Stimulated activated memory B cell treated with anti-CD40 and anti-IgM and Interleukin-4, amounts not matched to agents 10 μg/mL and 1 μg/mL and 100 μg/mL, for 72 hours (primary cell): ENCODE measurements at regions not wholly inside any gene's neighbourhood (a gene's known extent, or its start where the extent isn't known, plus 50 kb on each side); places are given as distances from the start of the nearest gene placed in this dataset.
A peak's percentile ranks its signal among the peaks of the same experiment; 100 is the strongest.

Experiments
- ATAC-seq: fragments of 150-1000 bp; cut with Tn5 transposase; 2 replicates; pipeline ENCODE4 v1.10.0; 2021
- H3K27ac Mint-ChIP-seq: one replicate; pipeline ENCODE4 v1.8.0; 2022; ENCODE audit warnings: mild to moderate bottlenecking, mixed read lengths
- H3K27me3 Mint-ChIP-seq: one replicate; pipeline ENCODE4 v1.8.0; 2022; ENCODE audit warnings: mixed read lengths
- H3K36me3 Mint-ChIP-seq: one replicate; pipeline ENCODE4 v1.8.0; 2022; ENCODE audit warnings: mixed read lengths
- H3K4me1 Mint-ChIP-seq: one replicate; pipeline ENCODE4 v1.8.0; 2022; ENCODE audit warnings: mixed read lengths
- H3K4me3 Mint-ChIP-seq: one replicate; pipeline ENCODE4 v1.8.0; 2022; ENCODE audit warnings: mild to moderate bottlenecking, moderate library complexity, mixed read lengths
- H3K9me3 Mint-ChIP-seq: one replicate; pipeline ENCODE4 v1.8.0; 2022; ENCODE audit warnings: mixed read lengths

DNA sequence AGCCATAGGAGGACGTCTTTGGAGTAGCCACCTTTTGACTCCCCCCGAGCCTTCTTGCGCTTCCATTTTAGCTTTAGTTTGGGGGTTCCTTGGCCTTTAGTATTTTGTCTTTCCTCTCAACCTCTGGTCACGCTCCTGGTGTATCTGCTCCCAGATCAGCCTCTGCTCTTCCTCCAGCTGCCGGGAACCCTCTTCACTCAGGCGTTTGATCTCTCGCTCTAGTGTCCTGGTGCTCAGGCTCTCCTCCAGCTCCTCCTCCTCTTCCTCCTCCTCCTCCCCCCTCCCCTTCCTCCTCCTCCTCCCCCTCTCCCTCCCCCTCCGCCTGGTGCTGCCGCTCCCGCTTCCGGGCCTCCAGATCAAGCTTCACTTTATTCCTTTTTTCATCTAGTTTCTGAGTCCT, 1082.3 kb upstream of the TMEFF2 start:
- no peaks in the 10 kb centered on the region for H3K4me1 Mint-ChIP-seq
- H3K27ac Mint-ChIP-seq, result no peak overlapping the region
- no peak overlapping the region for H3K4me3 Mint-ChIP-seq
- H3K27me3 Mint-ChIP-seq, result no peaks in the 10 kb centered on the region
- peaks cover 3% of the 10 kb centered on the region for H3K9me3 Mint-ChIP-seq
- H3K36me3 Mint-ChIP-seq, result no peaks in the 10 kb centered on the region
- no peak for ATAC-seq

DNA sequence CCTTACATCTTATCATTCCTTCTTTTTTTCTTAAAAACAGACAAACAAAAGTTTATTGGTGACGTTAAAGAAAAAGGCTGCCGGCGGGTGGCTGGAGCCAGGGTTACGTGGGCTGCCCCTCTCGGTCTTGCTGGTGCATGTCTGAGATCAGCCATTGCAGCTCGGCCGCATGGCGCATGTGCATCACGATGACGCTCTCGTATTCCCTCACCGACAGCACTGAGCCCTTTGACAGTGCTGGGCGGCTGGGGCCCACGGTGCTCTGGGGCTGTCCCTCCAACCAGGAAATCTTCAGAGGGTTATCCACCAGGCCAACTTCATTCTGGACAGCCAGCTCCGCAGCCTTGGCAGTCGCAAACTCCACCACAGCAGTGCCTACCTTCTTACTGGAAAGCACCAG, 1081.8 kb upstream of the TMEFF2 start:
- H3K36me3 Mint-ChIP-seq, result no peaks in the 10 kb centered on the region
- H3K4me1 Mint-ChIP-seq, result no peaks in the 10 kb centered on the region
- no peak for ATAC-seq
- no peaks in the 10 kb centered on the region for H3K27me3 Mint-ChIP-seq
- H3K27ac Mint-ChIP-seq, result no peak overlapping the region
- no peak overlapping the region for H3K4me3 Mint-ChIP-seq
- H3K9me3 Mint-ChIP-seq, result peaks cover 3% of the 10 kb centered on the region

DNA sequence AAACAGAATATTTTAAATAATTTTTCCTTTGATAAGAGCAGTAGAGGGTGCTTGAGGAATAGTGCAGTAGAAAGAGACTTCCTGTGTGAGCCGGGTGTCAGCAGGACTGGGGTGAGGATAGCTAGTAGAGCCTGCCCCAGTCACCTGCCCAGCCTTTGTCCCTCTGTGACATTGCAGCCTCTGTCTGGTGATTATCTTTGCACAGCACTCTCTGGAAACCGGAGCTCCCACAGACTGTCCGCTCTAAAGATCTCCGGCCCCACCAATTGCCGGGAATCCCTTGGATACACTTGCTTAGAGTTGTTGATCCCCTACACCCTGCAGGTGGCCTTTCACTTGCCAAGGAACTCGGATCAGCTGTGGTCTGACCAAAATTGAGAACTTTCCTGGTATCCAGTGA, 1081.3 kb upstream of the TMEFF2 start:
- Mint-ChIP-seq H3K27ac (no peak overlapping the region), H3K4me3 (no peak overlapping the region), H3K27me3 (no peaks in the 10 kb centered on the region), H3K4me1 (no peaks in the 10 kb centered on the region), H3K36me3 (no peaks in the 10 kb centered on the region), H3K9me3 (peaks cover 3% of the 10 kb centered on the region)
- no peak for ATAC-seq

DNA sequence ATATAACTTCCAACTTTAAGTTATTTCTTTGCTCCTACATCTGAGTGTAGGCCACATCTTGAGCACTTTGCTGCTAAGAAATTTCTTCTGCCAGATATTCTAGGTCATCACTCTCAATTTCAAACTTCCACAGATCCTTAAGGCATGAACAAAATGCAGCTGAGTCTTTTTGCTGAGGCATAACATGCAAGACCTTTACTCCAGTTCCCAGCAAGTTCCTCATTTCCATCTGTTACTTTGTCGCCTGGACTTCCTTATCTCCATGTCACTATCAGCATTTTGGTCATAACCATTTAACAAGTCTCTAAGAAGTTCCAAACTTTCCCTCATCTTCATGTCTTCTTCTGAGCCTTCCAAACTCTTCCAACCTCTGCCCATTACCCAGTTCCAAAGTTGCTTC, 1077.3 kb upstream of the TMEFF2 start:
- Mint-ChIP-seq H3K9me3 (peaks cover 3% of the 10 kb centered on the region), H3K27ac (no peak overlapping the region), H3K4me1 (no peaks in the 10 kb centered on the region), H3K27me3 (no peaks in the 10 kb centered on the region), H3K4me3 (no peak overlapping the region), H3K36me3 (no peaks in the 10 kb centered on the region)
- ATAC-seq, result no peak

DNA sequence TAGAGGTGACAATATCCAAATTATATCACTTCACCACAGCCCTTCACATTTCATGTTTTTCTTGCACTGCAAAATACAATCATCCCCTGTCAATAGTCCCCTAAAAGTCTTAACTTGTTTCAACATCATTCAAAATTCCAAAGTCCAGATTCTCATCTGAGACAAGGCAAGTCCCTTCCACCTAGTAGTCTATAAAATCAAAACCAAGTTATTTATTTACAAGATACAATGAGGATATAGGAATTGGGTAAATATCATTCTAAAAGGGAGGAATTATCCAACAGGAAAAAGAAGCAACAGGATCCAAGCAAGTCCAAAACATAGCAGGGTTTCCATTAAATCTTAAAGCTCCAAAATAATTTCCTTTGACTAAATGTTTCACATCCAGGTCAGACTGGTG, 1076.1 kb upstream of the TMEFF2 start:
- Mint-ChIP-seq H3K36me3 (no peaks in the 10 kb centered on the region), H3K4me1 (no peaks in the 10 kb centered on the region), H3K27me3 (no peaks in the 10 kb centered on the region), H3K4me3 (no peak overlapping the region), H3K27ac (no peak overlapping the region), H3K9me3 (peaks cover 3% of the 10 kb centered on the region)
- ATAC-seq, result no peak

DNA sequence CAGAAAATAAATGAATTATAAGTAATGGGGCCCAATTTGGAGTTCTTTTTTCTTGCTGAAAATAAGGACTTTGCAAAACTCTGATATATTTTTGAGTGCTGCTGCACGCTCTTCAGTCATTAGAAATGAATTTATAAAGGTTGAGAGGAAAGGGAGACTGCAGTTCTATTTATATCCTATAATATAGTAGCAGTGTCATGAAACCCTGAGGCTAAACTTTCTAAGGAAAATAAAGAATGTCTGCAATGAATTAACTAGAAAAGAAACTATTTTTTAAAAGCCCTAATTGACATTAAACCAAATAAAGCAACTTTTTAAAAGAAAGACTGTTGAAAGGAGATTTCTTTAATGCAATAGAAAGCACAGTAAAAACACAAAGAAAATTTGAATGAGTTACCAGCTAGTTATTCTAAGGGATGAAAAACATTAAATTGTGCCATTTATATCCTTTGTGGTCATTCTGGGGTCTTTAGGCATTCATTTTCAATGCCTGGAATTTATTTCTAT, 1072.8 kb upstream of the TMEFF2 start:
- no peaks in the 10 kb centered on the region for H3K27me3 Mint-ChIP-seq
- peaks cover 3% of the 10 kb centered on the region for H3K9me3 Mint-ChIP-seq
- H3K36me3 Mint-ChIP-seq, result no peaks in the 10 kb centered on the region
- no peak overlapping the region for H3K27ac Mint-ChIP-seq
- ATAC-seq, result no peak
- H3K4me1 Mint-ChIP-seq, result no peaks in the 10 kb centered on the region
- no peak overlapping the region for H3K4me3 Mint-ChIP-seq

DNA sequence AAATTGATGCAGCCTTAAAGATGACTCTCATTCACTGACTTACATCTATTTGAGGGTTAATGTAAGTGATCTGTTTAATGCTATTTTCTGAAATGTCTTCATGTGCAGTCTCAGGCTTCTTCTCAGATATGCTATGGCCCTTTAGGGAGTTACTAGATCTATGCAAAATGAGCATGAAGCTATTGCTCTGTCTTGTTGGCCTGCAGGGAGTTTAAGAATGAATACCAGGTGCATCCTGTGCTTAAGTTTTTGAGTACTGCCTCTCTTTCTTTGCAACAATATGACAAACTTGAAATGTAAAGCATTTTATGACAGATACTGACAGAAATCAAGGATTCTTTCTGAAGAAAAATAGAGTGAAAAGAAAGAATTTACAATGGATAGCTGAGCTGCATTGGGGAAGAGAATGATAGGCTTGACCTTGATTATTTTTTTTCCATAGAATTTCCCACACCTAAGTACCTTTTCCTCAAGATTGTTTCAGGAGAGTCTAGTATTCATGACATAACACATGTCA, 1058.3 kb upstream of the TMEFF2 start:
- no peak overlapping the region for H3K27ac Mint-ChIP-seq
- no peaks in the 10 kb centered on the region for H3K27me3 Mint-ChIP-seq
- no peak for ATAC-seq
- no peak overlapping the region for H3K4me3 Mint-ChIP-seq
- H3K4me1 Mint-ChIP-seq, result no peaks in the 10 kb centered on the region
- no peaks in the 10 kb centered on the region for H3K36me3 Mint-ChIP-seq
- no peaks in the 10 kb centered on the region for H3K9me3 Mint-ChIP-seq

DNA sequence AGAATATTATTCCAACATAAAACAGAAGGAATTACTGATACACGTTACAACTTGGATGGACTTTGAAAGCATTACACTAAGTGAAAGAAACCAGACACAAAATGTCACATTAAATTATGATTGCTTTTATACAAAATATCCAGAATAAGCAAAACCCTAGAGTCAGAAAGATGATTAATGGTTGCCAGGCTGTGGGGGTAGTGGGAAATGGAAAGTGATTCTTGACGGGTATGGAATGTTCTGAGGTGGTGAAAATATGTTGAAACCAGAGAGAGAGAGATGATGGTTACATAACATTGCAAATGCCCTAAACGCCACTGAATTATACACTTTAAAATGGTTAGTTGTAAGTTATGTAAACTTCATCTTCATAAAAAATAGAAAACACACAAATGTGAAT, 1057.2 kb upstream of the TMEFF2 start:
- no peak for ATAC-seq
- no peak overlapping the region for H3K4me3 Mint-ChIP-seq
- H3K9me3 Mint-ChIP-seq, result no peaks in the 10 kb centered on the region
- no peaks in the 10 kb centered on the region for H3K4me1 Mint-ChIP-seq
- no peaks in the 10 kb centered on the region for H3K36me3 Mint-ChIP-seq
- no peak overlapping the region for H3K27ac Mint-ChIP-seq
- H3K27me3 Mint-ChIP-seq, result no peaks in the 10 kb centered on the region

DNA sequence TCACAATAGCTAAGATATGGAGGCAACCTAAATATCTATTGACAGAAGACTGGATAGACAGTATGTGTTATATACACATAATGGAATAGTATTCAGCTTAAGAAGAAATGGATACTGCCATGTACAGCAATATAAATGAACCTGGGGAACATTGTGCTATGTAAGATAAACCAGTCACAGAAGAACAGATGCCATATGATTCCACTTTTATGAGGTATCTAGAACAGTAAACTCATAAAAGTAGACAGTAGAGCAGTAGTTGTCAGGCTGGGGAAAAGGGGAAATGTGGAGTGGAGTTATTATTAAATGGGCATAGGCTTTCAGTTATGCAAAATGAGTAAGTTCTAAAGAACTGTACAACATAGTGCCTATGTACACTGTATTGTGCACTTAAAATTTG, 1055.7 kb upstream of the TMEFF2 start:
- Mint-ChIP-seq H3K9me3 (no peaks in the 10 kb centered on the region), H3K4me1 (no peaks in the 10 kb centered on the region), H3K36me3 (no peaks in the 10 kb centered on the region), H3K4me3 (no peak overlapping the region), H3K27me3 (no peaks in the 10 kb centered on the region), H3K27ac (no peak overlapping the region)
- no peak for ATAC-seq

DNA sequence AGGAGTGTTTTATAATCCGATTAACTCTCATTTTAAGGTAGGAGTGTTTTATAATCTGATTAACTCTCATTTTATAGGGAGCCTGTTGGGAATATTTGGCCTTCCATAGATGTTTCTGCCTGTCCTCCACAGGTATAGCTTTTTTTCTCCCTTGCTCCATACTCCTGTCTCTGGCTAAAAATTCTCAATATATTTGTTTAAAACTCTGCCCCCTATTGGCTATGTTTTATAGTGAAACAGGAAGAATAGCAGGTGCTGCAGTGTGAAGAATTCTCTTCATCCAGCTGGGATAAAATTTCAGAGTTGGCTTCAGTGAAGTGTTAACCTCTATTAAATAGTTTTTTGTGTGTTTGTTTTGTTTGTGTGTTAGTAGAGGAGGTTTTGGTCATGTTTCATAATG, 1046.0 kb upstream of the TMEFF2 start:
- Mint-ChIP-seq H3K4me1 (no peaks in the 10 kb centered on the region), H3K27me3 (no peaks in the 10 kb centered on the region), H3K4me3 (no peak overlapping the region), H3K9me3 (no peaks in the 10 kb centered on the region), H3K27ac (no peak overlapping the region), H3K36me3 (no peaks in the 10 kb centered on the region)
- ATAC-seq, result no peak

DNA sequence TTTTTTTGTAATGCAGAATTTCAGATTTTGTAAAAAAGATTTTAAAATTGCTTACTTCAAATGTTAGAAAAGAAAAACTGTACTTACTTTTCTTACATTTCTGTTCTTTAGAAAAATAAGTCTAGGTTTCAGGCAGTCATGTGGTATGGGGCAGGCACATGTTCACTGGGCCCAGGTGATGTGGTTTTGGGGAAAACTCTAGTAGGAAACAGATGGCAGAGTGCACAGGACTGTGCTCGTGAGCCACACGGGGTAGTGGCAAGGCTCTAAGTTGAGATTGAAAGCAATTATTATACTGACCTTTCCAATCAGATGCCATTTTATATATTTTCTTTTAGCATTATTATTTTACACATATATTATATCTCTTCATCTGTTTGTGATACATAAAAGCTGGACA, 1036.9 kb upstream of the TMEFF2 start:
- H3K4me3 Mint-ChIP-seq, result no peak overlapping the region
- no peaks in the 10 kb centered on the region for H3K4me1 Mint-ChIP-seq
- H3K27me3 Mint-ChIP-seq, result no peaks in the 10 kb centered on the region
- no peak overlapping the region for H3K27ac Mint-ChIP-seq
- no peak for ATAC-seq
- H3K9me3 Mint-ChIP-seq, result no peaks in the 10 kb centered on the region
- no peaks in the 10 kb centered on the region for H3K36me3 Mint-ChIP-seq

DNA sequence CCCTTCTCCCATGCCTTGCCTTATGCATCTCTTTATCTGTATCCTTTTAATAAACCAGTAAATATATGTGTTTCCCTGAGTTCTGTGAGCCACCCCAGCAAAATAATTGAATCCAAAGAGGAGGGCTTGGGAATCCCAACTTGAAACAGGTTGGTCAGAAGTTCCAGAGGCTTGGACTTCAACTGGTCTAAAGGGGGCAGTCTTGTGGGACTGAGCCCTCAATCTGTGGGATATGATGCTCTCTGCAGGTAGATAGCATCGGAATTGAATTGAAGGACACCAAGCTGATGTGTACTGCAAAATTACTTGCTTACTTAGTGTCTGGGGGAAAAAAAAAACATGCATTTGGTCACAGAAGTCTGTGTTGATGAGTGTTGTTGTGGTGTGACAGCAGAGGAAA, 1033.5 kb upstream of the TMEFF2 start:
- no peaks in the 10 kb centered on the region for H3K36me3 Mint-ChIP-seq
- H3K27me3 Mint-ChIP-seq, result no peaks in the 10 kb centered on the region
- H3K9me3 Mint-ChIP-seq, result no peaks in the 10 kb centered on the region
- no peak for ATAC-seq
- no peaks in the 10 kb centered on the region for H3K4me1 Mint-ChIP-seq
- H3K27ac Mint-ChIP-seq, result no peak overlapping the region
- no peak overlapping the region for H3K4me3 Mint-ChIP-seq

DNA sequence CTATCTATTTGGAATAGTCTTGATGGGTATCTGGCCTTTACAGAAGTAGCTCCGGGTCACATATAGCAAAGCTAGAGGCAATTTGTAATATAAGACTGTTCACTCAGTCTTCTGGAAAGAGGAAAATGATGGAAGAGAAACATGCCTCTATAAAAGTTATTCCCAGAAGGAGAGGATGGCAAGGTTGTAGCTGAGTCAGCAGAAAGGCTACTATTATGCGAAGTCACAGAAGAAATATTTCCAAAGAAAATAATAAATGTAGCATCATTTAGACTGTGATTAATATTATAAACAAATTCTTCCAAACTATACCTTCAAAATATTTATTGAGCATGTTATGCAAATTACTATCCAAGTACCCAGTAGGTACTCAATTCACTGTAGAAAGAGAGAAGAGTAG, 1027.7 kb upstream of the TMEFF2 start:
- no peaks in the 10 kb centered on the region for H3K9me3 Mint-ChIP-seq
- H3K27me3 Mint-ChIP-seq, result no peaks in the 10 kb centered on the region
- no peak for ATAC-seq
- H3K4me1 Mint-ChIP-seq, result no peaks in the 10 kb centered on the region
- H3K4me3 Mint-ChIP-seq, result no peak overlapping the region
- no peak overlapping the region for H3K27ac Mint-ChIP-seq
- no peaks in the 10 kb centered on the region for H3K36me3 Mint-ChIP-seq

DNA sequence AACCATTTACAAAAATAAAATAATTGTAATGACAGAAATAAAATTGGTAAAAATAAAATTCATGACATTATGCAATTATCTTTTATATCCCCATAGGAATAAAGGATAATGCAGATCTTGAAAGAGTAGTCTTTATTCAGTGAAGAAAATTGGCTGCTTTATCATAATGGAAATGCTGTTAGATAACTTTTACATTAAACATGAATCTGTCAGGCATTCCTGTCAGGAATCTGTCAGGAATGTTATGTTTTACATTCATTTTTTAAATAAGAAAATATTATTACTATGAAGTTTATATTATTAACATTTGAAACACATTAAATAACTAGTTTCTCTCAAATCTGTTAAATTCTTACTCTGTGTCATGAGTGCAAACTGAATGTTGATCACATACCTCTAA, 1024.7 kb upstream of the TMEFF2 start:
- H3K9me3 Mint-ChIP-seq, result no peaks in the 10 kb centered on the region
- H3K4me3 Mint-ChIP-seq, result no peak overlapping the region
- H3K27me3 Mint-ChIP-seq, result no peaks in the 10 kb centered on the region
- no peak overlapping the region for H3K27ac Mint-ChIP-seq
- H3K36me3 Mint-ChIP-seq, result no peaks in the 10 kb centered on the region
- no peak for ATAC-seq
- H3K4me1 Mint-ChIP-seq, result no peaks in the 10 kb centered on the region

DNA sequence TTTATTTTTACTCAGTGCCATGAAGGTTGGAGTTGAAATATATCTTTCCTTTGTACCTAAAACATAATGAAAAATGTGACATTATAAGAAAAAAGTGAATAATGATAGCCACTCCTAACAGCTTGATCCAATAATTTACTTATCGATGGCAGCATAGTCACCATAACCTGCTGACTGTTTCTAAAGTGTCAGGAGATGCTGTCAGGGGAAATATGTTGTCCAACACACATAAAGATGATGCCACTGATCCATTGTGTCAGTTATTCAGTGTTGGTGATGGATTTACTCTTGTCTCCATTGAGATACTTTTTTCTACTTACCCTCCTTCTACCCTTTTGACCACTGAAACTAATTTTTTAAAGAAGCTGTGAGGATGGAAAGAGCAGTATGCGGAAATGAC, 1006.9 kb upstream of the TMEFF2 start:
- Mint-ChIP-seq H3K4me3 (no peak overlapping the region), H3K9me3 (peaks cover 8% of the 10 kb centered on the region), H3K4me1 (no peaks in the 10 kb centered on the region), H3K27ac (no peak overlapping the region), H3K27me3 (no peaks in the 10 kb centered on the region), H3K36me3 (no peaks in the 10 kb centered on the region)
- no peak for ATAC-seq

DNA sequence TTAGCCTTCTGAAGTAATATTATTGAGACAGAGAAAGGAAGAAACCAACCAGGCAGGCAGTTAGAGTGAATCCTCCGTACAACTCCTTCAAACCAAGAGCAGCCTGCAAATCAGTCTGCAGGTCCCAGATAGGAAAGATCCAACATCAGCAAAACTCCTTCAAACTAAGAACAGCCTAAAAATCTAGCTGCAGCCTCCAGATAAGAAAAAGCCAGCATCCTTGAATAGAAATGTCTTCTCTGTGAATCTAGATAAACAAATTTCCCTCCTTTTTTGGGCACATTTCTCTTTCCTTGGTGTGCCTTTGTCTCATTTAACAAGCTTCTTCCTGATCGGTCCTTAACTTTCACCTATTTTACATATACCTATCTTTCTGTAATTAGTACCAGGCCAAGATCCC, 1004.6 kb upstream of the TMEFF2 start:
- H3K4me3 Mint-ChIP-seq, result no peak overlapping the region
- no peak overlapping the region for H3K27ac Mint-ChIP-seq
- H3K9me3 Mint-ChIP-seq, result peaks cover 8% of the 10 kb centered on the region
- ATAC-seq, result no peak
- H3K4me1 Mint-ChIP-seq, result no peaks in the 10 kb centered on the region
- H3K27me3 Mint-ChIP-seq, result no peaks in the 10 kb centered on the region
- no peaks in the 10 kb centered on the region for H3K36me3 Mint-ChIP-seq

DNA sequence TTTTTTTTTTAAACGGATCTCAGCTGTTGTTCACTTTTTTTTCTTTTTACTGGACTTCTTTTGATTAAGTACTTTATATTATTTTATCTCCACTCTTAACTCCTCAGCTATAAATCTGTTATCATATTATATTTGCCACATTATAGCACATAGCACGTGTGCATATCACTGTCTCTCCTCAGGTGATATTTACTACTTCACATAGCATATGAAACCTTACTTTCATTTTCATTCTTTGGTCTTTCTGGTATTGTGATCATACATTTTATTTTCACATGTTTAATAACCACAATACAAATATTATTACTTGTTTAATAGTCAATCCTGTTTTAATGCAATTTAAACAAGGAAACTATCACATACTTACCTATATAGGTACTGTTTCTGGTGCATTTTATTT, 993.1 kb upstream of the TMEFF2 start:
- Mint-ChIP-seq H3K4me3 (peak overlapping the region; percentile 74), H3K9me3 (no peaks in the 10 kb centered on the region), H3K27ac (peak overlapping the region; percentile 64), H3K27me3 (no peaks in the 10 kb centered on the region), H3K36me3 (no peaks in the 10 kb centered on the region), H3K4me1 (peaks cover 12% of the 10 kb centered on the region)
- no peak for ATAC-seq
